ENCODE measurements at regions not wholly inside any gene's neighbourhood (a gene's known extent, or its start where the extent isn't known, plus 50 kb on each side); places are given as distances from the start of the nearest gene placed in this dataset.

GRCh38 chr1:185473186-185473585 is 156.1 kb upstream of the IVNS1ABP start:
- Mint-ChIP-seq H3K36me3 (ENCODE audit: unreplicated experiment) (no peaks in the 10 kb centered on the region), H3K27ac (ENCODE audit: unreplicated experiment) (no peak overlapping the region), H3K4me3 (ENCODE audit: unreplicated experiment) (no peak overlapping the region), H3K9me3 (ENCODE audit: unreplicated experiment) (no peaks in the 10 kb centered on the region), H3K27me3 (ENCODE audit: unreplicated experiment) (no peaks in the 10 kb centered on the region), H3K4me1 (ENCODE audit: unreplicated experiment) (peaks cover 2% of the 10 kb centered on the region)
- TF ChIP-seq CTCF (IDR thresholded peaks at IDR 0.05), result no peak
- no peak for DNase-seq (ENCODE audit: extremely low spot score, unreplicated experiment)

GRCh38 chr1:185468626-185469025 is 151.6 kb upstream of the IVNS1ABP start:
- no peak for DNase-seq (ENCODE audit: extremely low spot score, unreplicated experiment)
- Mint-ChIP-seq H3K4me3 (ENCODE audit: unreplicated experiment) (no peak overlapping the region), H3K27ac (ENCODE audit: unreplicated experiment) (no peak overlapping the region), H3K27me3 (ENCODE audit: unreplicated experiment) (no peaks in the 10 kb centered on the region), H3K36me3 (ENCODE audit: unreplicated experiment) (no peaks in the 10 kb centered on the region), H3K4me1 (ENCODE audit: unreplicated experiment) (no peaks in the 10 kb centered on the region), H3K9me3 (ENCODE audit: unreplicated experiment) (no peaks in the 10 kb centered on the region)
- TF ChIP-seq CTCF (IDR thresholded peaks at IDR 0.05), result no peak

GRCh38 chr1:185467122-185467521 is 150.1 kb upstream of the IVNS1ABP start:
- DNase-seq (ENCODE audit: extremely low spot score, unreplicated experiment), result no peak
- H3K4me1 Mint-ChIP-seq (ENCODE audit: unreplicated experiment), result no peaks in the 10 kb centered on the region
- no peak overlapping the region for H3K4me3 Mint-ChIP-seq (ENCODE audit: unreplicated experiment)

GRCh38 chr1:185464777-185465176 is 147.7 kb upstream of the IVNS1ABP start:
- no peaks in the 10 kb centered on the region for H3K27me3 Mint-ChIP-seq (ENCODE audit: unreplicated experiment)
- H3K4me1 Mint-ChIP-seq (ENCODE audit: unreplicated experiment), result no peaks in the 10 kb centered on the region
- TF ChIP-seq CTCF (IDR thresholded peaks at IDR 0.05), result no peak
- no peak overlapping the region for H3K4me3 Mint-ChIP-seq (ENCODE audit: unreplicated experiment)
- H3K9me3 Mint-ChIP-seq (ENCODE audit: unreplicated experiment), result peaks cover 5% of the 10 kb centered on the region
- DNase-seq (ENCODE audit: extremely low spot score, unreplicated experiment), result no peak
- no peak overlapping the region for H3K27ac Mint-ChIP-seq (ENCODE audit: unreplicated experiment)
- no peaks in the 10 kb centered on the region for H3K36me3 Mint-ChIP-seq (ENCODE audit: unreplicated experiment)

More at GRCh38 chr1:185467122-185467521, 150.1 kb upstream of the IVNS1ABP start:
- Mint-ChIP-seq H3K27ac (ENCODE audit: unreplicated experiment) (no peak overlapping the region), H3K27me3 (ENCODE audit: unreplicated experiment) (no peaks in the 10 kb centered on the region), H3K9me3 (ENCODE audit: unreplicated experiment) (no peaks in the 10 kb centered on the region), H3K36me3 (ENCODE audit: unreplicated experiment) (no peaks in the 10 kb centered on the region)
- no peak for TF ChIP-seq CTCF (IDR thresholded peaks at IDR 0.05)

- Mint-ChIP-seq H3K36me3 (ENCODE audit: unreplicated experiment) (no peaks in the 10 kb centered on the region), H3K27me3 (ENCODE audit: unreplicated experiment) (no peaks in the 10 kb centered on the region), H3K4me1 (ENCODE audit: unreplicated experiment) (no peaks in the 10 kb centered on the region), H3K9me3 (ENCODE audit: unreplicated experiment) (peaks cover 9% of the 10 kb centered on the region), H3K27ac (ENCODE audit: unreplicated experiment) (no peak overlapping the region), H3K4me3 (ENCODE audit: unreplicated experiment) (no peak overlapping the region)
- DNase-seq (ENCODE audit: extremely low spot score, unreplicated experiment), result no peak
- no peak for TF ChIP-seq CTCF (IDR thresholded peaks at IDR 0.05)
Observed at GRCh38 chr1:185463433-185463832, 146.4 kb upstream of the IVNS1ABP start.

All from osteocyte (in vitro differentiated cells).